ENCODE measurements at regions not wholly inside any gene's neighbourhood (a gene's known extent, or its start where the extent isn't known, plus 50 kb on each side); places are given as distances from the start of the nearest gene placed in this dataset.

- Histone ChIP-seq H3K79me2 (replicated peaks; ENCODE audit: insufficient read depth, low read length) (no peaks in the 10 kb centered on the region), H3K27ac (ENCODE audit: low read length) (peak overlapping the region; percentile 54), H3K9ac (ENCODE audit: low read length) (no peak overlapping the region), H3K4me2 (ENCODE audit: low read length) (no peak overlapping the region), H3K9me2 (ENCODE audit: insufficient read depth, low read length) (no peaks in the 10 kb centered on the region), H3K27me3 (ENCODE audit: insufficient read depth, low read depth, low read length) (no peaks in the 10 kb centered on the region), H3F3A (ENCODE audit: insufficient read depth, low read length, poor library complexity, severe bottlenecking) (no peaks in the 10 kb centered on the region), H4K20me1 (ENCODE audit: insufficient read depth) (no peaks in the 10 kb centered on the region), H2AFZ (ENCODE audit: low read depth, low read length) (no peak overlapping the region), H3K4me3 (ENCODE audit: low read length) (no peak overlapping the region), H3K36me3 (ENCODE audit: insufficient read depth, low read length) (no peaks in the 10 kb centered on the region), H3K9me3 (ENCODE audit: low read length) (peaks cover 4% of the 10 kb centered on the region)
- TF ChIP-seq CTCF (IDR thresholded peaks at IDR 0.05; ENCODE audit: poor library complexity, severe bottlenecking) (no peak), EP300 (conservative IDR thresholded peaks at IDR 0.05; ENCODE audit: poor library complexity, severe bottlenecking) (no peak), SMC3 (conservative IDR thresholded peaks at IDR 0.05; ENCODE audit: poor library complexity) (no peak), POLR2AphosphoS5 (IDR thresholded peaks at IDR 0.05) (no peak), EZH2 (IDR thresholded peaks at IDR 0.05; ENCODE audit: borderline replicate concordance, insufficient read depth, low read length, poor library complexity, severe bottlenecking) (no peak), TAF1 (IDR thresholded peaks at IDR 0.05; ENCODE audit: low read depth) (no peak), RAD21 (conservative IDR thresholded peaks at IDR 0.05) (no peak), MXI1 (conservative IDR thresholded peaks at IDR 0.05; ENCODE audit: poor library complexity, severe bottlenecking) (no peak)
- TF ChIP-seq, protein P1, sequence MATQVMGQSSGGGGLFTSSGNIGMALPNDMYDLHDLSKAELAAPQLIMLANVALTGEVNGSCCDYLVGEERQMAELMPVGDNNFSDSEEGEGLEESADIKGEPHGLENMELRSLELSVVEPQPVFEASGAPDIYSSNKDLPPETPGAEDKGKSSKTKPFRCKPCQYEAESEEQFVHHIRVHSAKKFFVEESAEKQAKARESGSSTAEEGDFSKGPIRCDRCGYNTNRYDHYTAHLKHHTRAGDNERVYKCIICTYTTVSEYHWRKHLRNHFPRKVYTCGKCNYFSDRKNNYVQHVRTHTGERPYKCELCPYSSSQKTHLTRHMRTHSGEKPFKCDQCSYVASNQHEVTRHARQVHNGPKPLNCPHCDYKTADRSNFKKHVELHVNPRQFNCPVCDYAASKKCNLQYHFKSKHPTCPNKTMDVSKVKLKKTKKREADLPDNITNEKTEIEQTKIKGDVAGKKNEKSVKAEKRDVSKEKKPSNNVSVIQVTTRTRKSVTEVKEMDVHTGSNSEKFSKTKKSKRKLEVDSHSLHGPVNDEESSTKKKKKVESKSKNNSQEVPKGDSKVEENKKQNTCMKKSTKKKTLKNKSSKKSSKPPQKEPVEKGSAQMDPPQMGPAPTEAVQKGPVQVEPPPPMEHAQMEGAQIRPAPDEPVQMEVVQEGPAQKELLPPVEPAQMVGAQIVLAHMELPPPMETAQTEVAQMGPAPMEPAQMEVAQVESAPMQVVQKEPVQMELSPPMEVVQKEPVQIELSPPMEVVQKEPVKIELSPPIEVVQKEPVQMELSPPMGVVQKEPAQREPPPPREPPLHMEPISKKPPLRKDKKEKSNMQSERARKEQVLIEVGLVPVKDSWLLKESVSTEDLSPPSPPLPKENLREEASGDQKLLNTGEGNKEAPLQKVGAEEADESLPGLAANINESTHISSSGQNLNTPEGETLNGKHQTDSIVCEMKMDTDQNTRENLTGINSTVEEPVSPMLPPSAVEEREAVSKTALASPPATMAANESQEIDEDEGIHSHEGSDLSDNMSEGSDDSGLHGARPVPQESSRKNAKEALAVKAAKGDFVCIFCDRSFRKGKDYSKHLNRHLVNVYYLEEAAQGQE (IDR thresholded peaks at IDR 0.05; ENCODE audit: borderline replicate concordance): no peak
These were observed 159.1 kb upstream of the CREB1 start for GRCh38 chr2:207370646-207371045.

DNA sequence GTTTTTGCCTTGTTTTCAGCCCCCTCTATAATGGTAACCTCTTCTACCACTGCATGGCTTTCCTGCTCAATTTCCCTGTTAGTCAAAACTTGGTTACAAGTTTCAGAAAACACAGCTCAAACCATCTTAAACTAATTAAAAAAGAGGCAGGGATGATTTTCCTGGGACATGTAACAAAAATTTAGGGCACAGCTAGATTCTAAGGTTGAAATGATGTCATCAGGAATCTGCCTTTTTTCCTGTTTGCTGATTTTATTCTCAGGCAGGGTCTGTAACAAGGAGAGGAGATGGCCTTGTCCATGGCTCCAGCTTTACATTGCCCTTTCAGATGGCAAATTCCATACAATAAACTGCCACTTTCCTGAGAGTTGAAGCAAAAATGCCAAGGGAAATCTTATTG, 157.9 kb upstream of the CREB1 start:
- Histone ChIP-seq H3K4me3 (ENCODE audit: low read length) (no peak overlapping the region), H4K20me1 (ENCODE audit: insufficient read depth) (no peaks in the 10 kb centered on the region), H3K79me2 (replicated peaks; ENCODE audit: insufficient read depth, low read length) (no peaks in the 10 kb centered on the region), H3K36me3 (ENCODE audit: insufficient read depth, low read length) (no peaks in the 10 kb centered on the region), H3F3A (ENCODE audit: insufficient read depth, low read length, poor library complexity, severe bottlenecking) (no peaks in the 10 kb centered on the region), H3K9me3 (ENCODE audit: low read length) (peaks cover 4% of the 10 kb centered on the region), H3K27ac (ENCODE audit: low read length) (no peak overlapping the region), H3K9me2 (ENCODE audit: insufficient read depth, low read length) (no peaks in the 10 kb centered on the region), H2AFZ (ENCODE audit: low read depth, low read length) (no peak overlapping the region), H3K27me3 (ENCODE audit: insufficient read depth, low read depth, low read length) (no peaks in the 10 kb centered on the region), H3K4me2 (ENCODE audit: low read length) (no peak overlapping the region), H3K9ac (ENCODE audit: low read length) (no peak overlapping the region)
- no peak for TF ChIP-seq RAD21 (conservative IDR thresholded peaks at IDR 0.05)
- TF ChIP-seq TAF1 (IDR thresholded peaks at IDR 0.05; ENCODE audit: low read depth): no peak
- TF ChIP-seq, protein P1 (IDR thresholded peaks at IDR 0.05; ENCODE audit: borderline replicate concordance): no peak
- no peak for TF ChIP-seq SMC3 (conservative IDR thresholded peaks at IDR 0.05; ENCODE audit: poor library complexity)
- no peak for TF ChIP-seq POLR2AphosphoS5 (IDR thresholded peaks at IDR 0.05)
- TF ChIP-seq MXI1 (conservative IDR thresholded peaks at IDR 0.05; ENCODE audit: poor library complexity, severe bottlenecking): no peak
- no peak for TF ChIP-seq EP300 (conservative IDR thresholded peaks at IDR 0.05; ENCODE audit: poor library complexity, severe bottlenecking)
- no peak for TF ChIP-seq EZH2 (IDR thresholded peaks at IDR 0.05; ENCODE audit: borderline replicate concordance, insufficient read depth, low read length, poor library complexity, severe bottlenecking)
- TF ChIP-seq CTCF (IDR thresholded peaks at IDR 0.05; ENCODE audit: poor library complexity, severe bottlenecking): no peak
